Superior temporal gyrus (tissue), 1 donor: ENCODE measurements at regions not wholly inside any gene's neighbourhood (a gene's known extent, or its start where the extent isn't known, plus 50 kb on each side); places are given as distances from the start of the nearest gene placed in this dataset.

Experiments
- DNase-seq: peaks from one replicate; pipeline ENCODE4 v3.0.0-alpha.2; 2016; ENCODE audit errors: extremely low spot score

GRCh38 chr12:105803292-105803691 is 335.5 kb downstream of the NUAK1 start:
- DNase-seq, result no peak

DNA sequence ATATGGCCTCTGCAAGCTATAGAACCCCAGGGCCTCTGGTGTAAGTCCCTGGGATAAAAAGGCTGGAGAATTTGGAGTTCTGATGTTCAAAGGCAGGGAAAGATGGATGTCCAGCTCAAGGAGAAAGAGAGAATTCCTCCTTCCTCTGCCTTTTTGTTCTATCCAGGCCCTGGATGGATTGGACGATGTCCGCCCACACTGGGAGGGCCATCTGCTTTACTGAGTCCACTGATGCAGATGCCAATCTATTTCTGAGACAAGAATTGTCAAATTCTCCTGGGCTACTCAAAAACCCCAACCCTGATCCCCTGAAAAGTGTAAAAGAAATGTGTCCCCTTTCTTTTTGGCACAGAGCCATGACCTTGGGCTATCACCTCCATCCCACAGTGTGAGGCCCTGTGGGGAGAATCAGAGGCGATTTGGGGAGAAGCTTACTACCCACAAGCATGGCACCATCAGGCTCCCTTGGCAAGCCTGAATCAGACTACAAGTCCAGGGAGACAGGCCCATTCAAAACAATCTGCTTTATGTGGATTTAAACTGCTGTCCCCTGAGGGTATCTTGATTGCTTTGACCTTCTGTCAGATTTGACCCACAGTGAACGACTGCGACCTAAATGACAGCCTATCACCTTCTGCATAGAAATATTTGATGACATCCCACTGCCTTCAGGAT is 334.0 kb downstream of the NUAK1 start:
- no peak for DNase-seq

DNA sequence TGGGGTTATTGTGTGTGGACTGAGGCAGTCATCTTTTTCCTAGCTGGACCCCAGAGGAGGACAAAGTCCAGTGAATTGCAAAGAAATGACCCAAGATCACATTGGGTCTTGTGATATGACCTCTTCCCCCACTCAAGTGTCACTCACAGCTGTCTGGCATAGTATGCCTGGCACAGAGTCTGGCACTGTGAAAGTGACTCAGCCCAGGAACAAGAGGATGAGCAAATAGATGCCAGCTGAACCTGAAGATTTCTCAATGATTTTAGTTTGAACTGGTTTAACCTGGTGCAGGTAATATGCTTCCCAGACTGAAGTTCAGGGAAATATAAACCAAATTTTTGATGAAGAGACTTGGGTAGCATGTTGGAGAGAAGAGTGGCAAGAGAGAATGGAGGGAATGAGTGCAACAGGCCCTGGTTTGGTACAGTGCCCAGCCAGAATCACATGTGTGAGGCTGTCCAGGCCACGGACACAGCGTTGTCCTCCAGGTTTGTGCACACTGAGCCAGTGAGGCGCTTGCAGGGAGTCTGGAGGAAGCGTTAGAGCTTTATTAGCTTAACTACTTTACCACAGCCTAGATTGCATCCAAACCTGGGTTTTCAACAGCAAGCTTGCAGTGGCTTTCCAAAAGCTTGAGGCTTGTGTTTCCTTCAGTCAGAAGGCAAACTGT is 332.9 kb downstream of the NUAK1 start:
- no peak for DNase-seq

DNA sequence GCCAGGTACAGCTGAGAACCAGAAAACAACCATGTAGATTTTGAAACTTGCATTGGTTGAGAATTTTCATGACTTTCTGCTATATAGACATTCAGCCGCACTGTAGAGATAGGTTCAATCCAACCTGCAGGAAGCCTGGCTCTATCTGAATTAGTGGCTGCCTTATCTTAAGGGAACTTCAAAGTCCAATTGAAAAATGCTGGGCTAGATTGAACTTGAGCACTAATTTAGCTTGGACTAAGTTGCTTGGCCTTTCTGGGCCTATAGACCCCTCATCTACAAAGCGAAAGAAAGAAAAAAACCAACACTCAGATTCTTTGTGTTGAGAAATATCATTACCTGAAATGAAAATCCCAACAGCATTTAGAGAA is 332.4 kb downstream of the NUAK1 start:
- DNase-seq, result no peak

DNA sequence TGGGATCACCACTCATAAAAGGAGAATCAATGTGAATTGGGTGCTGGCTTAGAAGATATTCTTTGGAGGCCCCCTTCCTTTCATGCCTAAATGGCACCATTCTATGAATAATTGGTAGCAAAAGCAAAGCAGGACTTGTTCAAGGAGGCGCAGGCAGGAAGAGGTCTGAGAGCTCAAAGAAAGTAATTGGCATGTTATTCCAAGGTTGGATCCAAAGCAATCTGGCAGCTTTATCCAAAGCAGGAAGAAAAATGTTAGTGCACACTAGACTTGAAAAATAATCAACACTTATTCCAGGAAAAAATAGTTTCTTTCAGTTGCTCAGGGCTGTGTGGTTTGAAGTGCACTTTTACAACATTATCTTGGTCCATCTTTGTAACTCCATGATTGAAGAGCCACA is 326.4 kb downstream of the NUAK1 start:
- no peak for DNase-seq

- DNase-seq, result no peak
These were observed 325.6 kb downstream of the NUAK1 start for GRCh38 chr12:105813201-105813600.

DNA sequence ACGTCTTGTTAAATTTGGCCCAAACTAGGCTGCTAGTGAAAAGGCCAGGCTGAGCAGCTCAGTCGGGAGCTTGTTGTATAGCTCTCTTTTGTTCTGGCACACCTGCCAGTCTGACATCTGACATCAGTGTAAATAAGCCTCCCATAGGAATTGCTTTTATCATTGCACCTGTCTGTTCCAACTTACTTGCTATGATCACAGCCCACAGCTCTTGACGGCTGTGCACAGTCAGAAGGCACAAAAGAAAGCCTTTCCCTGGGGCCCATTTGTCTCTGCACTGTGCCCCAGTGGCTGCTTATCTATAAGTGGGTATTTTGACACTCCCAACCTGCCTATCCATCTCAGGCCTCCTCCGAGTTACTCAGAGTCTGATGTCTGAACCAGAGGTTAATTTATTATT is 324.5 kb downstream of the NUAK1 start:
- DNase-seq, result no peak

DNA sequence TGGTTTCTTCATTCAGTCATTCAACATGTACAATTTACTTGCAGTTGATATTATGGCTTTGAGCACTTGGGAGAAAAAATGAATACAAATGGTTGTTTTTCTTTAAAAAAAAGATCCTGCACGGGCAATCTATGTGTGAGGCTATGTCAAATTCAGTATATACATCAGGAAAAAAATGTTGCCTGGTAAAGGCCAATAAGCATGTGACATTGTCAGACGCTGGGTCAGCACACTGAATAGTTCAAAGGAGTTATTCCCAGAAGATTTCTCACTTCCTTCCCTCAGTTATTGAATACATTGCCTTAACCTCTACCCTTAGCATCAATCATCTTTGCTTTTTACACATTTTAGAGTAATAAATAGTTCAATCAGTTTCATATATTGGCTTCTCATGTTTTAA is 319.2 kb downstream of the NUAK1 start:
- no peak for DNase-seq

GRCh38 chr12:105820429-105821125 is 318.2 kb downstream of the NUAK1 start:
- no peak for DNase-seq

GRCh38 chr12:105822131-105823105 is 316.3 kb downstream of the NUAK1 start:
- DNase-seq, result peak; percentile 70

DNA sequence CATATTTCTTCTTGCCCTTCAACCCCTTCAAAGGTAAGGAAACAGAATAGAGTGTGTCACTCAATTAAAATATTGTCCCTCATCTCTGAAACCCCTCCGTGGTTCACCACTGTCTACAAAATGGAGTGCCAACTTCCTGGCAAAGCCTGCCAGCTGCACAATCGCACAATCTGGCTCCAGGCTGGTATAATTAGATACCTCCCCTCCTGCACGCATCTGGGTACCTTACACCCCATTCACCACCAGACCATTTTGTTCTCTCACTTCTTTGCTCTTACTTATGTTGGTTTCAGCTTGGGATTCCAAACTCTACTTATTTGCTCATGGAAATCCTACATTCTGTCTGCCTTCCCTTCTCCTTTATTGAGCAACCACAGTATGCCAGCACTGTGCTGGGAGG is 314.9 kb downstream of the NUAK1 start:
- DNase-seq, result peak; percentile 36

GRCh38 chr12:105825141-105825540 is 313.6 kb downstream of the NUAK1 start:
- DNase-seq, result no peak

DNA sequence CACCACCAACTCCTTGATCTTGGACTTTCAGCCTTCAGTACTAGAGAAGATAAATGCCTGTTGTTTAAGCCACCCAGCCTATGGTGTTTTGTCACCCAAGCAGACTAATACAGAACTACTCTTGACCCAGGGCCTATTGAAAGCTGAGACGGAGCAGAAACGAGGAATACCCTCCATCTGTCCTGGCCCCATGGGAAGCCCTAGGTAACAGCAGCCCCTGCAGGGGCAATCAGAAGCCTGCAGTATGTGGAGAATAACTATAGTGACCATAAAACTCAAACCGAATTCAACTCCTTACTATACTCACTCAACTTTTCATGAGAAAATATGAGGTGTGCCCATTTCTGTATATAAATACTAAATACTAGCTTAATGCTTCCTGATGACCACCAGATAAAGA is 307.4 kb downstream of the NUAK1 start:
- no peak for DNase-seq

DNA sequence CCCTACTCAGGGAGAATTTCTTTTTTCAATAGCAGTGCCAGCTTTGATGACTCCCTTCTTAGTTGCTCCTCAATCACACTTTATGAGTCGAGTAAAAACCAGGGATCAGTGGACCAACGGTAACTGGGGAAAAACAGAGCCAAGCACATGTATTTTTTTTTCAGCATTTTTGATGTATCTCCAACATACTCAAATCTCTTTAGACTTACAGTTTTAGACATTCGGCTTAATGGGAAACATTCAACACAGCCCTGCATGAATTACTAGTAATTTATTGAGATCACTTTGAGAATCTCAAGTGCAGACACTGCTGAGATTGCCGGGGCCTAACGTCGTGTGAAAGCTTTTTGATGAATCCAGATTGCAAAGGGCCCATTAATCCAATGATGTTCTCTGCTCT is 306.7 kb downstream of the NUAK1 start:
- DNase-seq, result no peak

- DNase-seq, result no peak
These were observed 305.9 kb downstream of the NUAK1 start for GRCh38 chr12:105832806-105833205.

DNA sequence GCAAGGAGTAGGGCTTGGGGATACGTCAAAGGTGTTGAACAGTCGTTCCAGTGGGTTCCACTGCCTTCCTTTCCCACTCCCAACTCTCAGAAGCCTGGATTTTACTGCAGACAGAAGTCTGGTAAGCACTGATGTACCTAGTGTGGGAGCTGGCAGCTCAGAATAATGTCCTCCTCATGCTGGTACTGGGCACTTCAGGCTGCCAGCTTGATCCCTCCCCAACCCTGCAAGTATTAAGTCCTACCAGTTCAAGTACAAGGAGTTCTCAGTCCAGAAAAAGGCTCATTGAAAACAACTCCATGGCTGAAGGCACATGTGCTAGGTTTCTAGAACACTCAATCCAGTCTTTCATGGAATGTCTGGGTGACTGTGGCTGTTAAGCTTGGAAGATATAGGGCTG is 304.3 kb downstream of the NUAK1 start:
- DNase-seq, result no peak

DNA sequence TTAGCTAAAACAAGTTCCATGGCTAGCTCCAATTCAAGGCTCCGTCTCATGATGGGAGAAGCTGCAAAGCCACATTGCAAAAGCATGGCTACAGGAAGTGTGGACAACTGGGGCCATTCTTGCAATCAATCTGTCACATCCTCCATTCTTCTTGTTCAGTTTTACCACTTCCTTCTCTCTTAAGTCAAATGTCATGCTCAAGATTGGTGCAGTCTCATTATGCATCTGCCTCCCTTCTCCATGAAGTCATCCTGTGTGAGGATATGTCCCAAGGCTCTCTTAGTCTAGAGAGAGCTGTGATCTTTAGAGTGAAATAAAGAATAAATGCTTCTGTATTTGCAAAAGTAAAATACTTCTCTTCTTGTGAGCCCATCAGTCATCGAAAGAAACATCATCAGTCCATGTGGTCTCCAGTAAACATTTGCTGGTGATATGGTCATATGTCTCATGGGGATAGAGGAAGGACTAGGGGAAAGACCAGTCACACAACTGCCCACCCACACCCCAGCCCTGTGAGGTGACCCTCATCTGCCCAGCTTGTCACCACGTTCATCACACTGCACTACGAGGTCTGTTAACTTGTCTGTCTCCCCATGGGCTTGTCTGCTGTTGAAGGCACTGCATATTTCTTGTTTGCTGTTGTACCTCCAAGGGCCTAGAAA is 303.0 kb downstream of the NUAK1 start:
- DNase-seq, result no peak

- no peak for DNase-seq
These were observed 302.5 kb downstream of the NUAK1 start for GRCh38 chr12:105836242-105836622.

DNA sequence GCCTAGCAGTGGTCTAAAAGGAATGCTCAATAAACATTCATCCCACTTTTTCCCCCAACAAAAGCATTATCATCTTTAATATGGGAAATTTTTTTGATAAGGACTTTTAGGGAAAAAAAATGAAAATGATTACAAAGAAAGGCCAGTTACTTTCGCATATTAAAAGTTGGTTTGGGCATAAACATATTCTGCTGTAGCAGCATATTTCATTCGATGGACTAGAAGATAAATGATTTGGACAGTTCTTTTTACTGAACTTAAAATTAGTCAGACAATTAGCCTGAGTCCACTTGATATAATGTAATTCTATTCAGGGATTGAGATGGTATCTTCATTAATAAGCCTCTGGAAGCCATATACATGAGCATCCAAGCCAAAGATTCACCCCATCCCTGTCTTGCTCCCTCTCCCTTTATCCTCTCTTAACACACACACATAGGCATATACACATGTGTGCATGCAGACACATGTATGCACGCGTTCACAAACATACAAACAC is 299.1 kb downstream of the NUAK1 start:
- no peak for DNase-seq

DNA sequence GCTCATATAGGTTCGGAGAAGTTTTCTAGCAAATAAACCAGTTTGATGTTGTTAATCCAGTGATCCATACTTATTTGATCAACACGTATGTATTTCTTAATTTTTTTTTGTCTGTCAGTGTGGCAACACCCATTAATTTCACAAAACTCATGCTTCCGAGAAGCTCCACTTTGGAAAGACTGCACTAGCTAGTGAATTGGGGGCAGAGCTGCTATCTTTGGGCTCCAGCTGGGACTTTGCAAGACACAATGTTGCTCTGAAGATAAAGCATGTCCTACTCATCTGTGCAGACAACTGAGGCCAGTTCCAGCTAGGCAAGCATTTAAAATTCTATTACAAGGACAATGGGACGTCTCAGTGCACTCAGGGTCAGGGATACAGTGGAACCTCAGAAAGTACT is 298.4 kb downstream of the NUAK1 start:
- DNase-seq, result no peak

GRCh38 chr12:105841840-105842239 is 296.9 kb downstream of the NUAK1 start:
- DNase-seq, result no peak
